Astrocyte (in vitro differentiated cells and primary cell): ENCODE measurements at regions not wholly inside any gene's neighbourhood (a gene's known extent, or its start where the extent isn't known, plus 50 kb on each side); places are given as distances from the start of the nearest gene placed in this dataset.

ENCODE experiments used
- CTCF ChIP-seq: IDR thresholded peaks from 2 replicates; pipeline ENCODE4 v1.5.1; 2011; ENCODE audit warnings: low read depth, mild to moderate bottlenecking, inconsistent platforms, low read length, moderate library complexity; ENCODE audit not compliant: insufficient read depth
- EZH2 ChIP-seq: IDR thresholded peaks from 2 replicates; pipeline ENCODE4 v1.6.1; 2012; ENCODE audit warnings: mild to moderate bottlenecking, low read length, inconsistent platforms; ENCODE audit not compliant: insufficient read depth

- TF ChIP-seq CTCF (no peak), EZH2 (no peak)
Observed at GRCh38 chr2:142769761-142770160, 107.7 kb upstream of the KYNU start.
